ENCODE measurements at regions not wholly inside any gene's neighbourhood (a gene's known extent, or its start where the extent isn't known, plus 50 kb on each side); places are given as distances from the start of the nearest gene placed in this dataset.
A peak's percentile ranks its signal among the peaks of the same experiment; 100 is the strongest.
"Not testable (repeated sequence)": the region's sequence is repeated elsewhere in the genome, so short reads cannot be mapped to it uniquely, and the experiment has no call there.

GRCh38 chr15:91414124-91414523 is 314.1 kb downstream of the SV2B start:
- no peak for DNase-seq (ENCODE audit: low spot score)

- not testable (repeated sequence) for DNase-seq (ENCODE audit: low spot score)
Measured at GRCh38 chr15:91415258-91415657, 315.2 kb downstream of the SV2B start.

- DNase-seq (ENCODE audit: low spot score): no peak
Measured at GRCh38 chr15:91420689-91421088, 320.6 kb downstream of the SV2B start.

GRCh38 chr15:91422797-91423196 is 322.7 kb downstream of the SV2B start:
- DNase-seq (ENCODE audit: low spot score): no peak

- DNase-seq (ENCODE audit: low spot score): no peak
Measured at GRCh38 chr15:91424001-91424400, 323.9 kb downstream of the SV2B start.

GRCh38 chr15:91426412-91426811 is 326.4 kb downstream of the SV2B start:
- DNase-seq (ENCODE audit: low spot score): peak; percentile 20

- no peak for DNase-seq (ENCODE audit: low spot score)
Measured at GRCh38 chr15:91429973-91430372, 329.9 kb downstream of the SV2B start.

- DNase-seq (ENCODE audit: low spot score): no peak
Measured at GRCh38 chr15:91431041-91431715, 331.1 kb downstream of the SV2B start.

- DNase-seq (ENCODE audit: low spot score): no peak
Measured at GRCh38 chr15:91435113-91435512, 335.1 kb downstream of the SV2B start.

GRCh38 chr15:91444656-91445055 is 344.6 kb downstream of the SV2B start:
- no peak for DNase-seq (ENCODE audit: low spot score)

GRCh38 chr15:91445695-91446228 is 345.7 kb downstream of the SV2B start:
- no peak for DNase-seq (ENCODE audit: low spot score)

GRCh38 chr15:91447991-91448644 is 348.1 kb downstream of the SV2B start:
- no peak for DNase-seq (ENCODE audit: low spot score)

- not testable (repeated sequence) for DNase-seq (ENCODE audit: low spot score)
Measured at GRCh38 chr15:91453376-91453775, 353.3 kb downstream of the SV2B start.

- peak; percentile 76 for DNase-seq (ENCODE audit: low spot score)
Measured at GRCh38 chr15:91456251-91456718, 356.2 kb downstream of the SV2B start.

- DNase-seq (ENCODE audit: low spot score): no peak
Measured at GRCh38 chr15:91456921-91457320, 356.9 kb downstream of the SV2B start.

GRCh38 chr15:91461377-91461776 is 361.3 kb downstream of the SV2B start:
- no peak for DNase-seq (ENCODE audit: low spot score)

GRCh38 chr15:91465086-91465485 is 365.0 kb downstream of the SV2B start:
- DNase-seq (ENCODE audit: low spot score): no peak

- DNase-seq (ENCODE audit: low spot score): no peak
Measured at GRCh38 chr15:91465696-91466095, 365.6 kb downstream of the SV2B start.

- no peak for DNase-seq (ENCODE audit: low spot score)
Measured at GRCh38 chr15:91468871-91469580, 369.0 kb downstream of the SV2B start.

GRCh38 chr15:91469632-91470567 is 369.8 kb downstream of the SV2B start:
- no peak for DNase-seq (ENCODE audit: low spot score)

GRCh38 chr15:91471468-91471867 is 371.4 kb downstream of the SV2B start:
- DNase-seq (ENCODE audit: low spot score): peak; percentile 29
